Transverse colon (tissue), 4 donors: ENCODE measurements at regions not wholly inside any gene's neighbourhood (a gene's known extent, or its start where the extent isn't known, plus 50 kb on each side); places are given as distances from the start of the nearest gene placed in this dataset.

Experiments used
- DNase-seq: peaks from one replicate; pipeline ENCODE4 v3.0.0-alpha.2; 2019
- H3K27ac ChIP-seq, 4 donors: fragments of 200-600 bp; sonication (generic); 2 replicates each; pipeline ENCODE4 v1.5.1; 2016 to 2018; ENCODE audit warnings: inconsistent platforms in 4 of 4
- H3K27me3 ChIP-seq: fragments of 200-600 bp; sonication (generic); 2 replicates; pipeline ENCODE4 v1.5.1; 2017; ENCODE audit warnings: inconsistent platforms
- H3K36me3 ChIP-seq, 4 donors: fragments of 200-600 bp; sonication (generic); 2 replicates each; pipeline ENCODE4 v1.5.1; 2017 to 2019; ENCODE audit warnings: inconsistent platforms in 4 of 4
- H3K4me1 ChIP-seq, 4 donors: fragments of 200-600 bp; sonication (generic); 2 replicates each; pipeline ENCODE4 v1.5.1; 2017 to 2020; ENCODE audit warnings: inconsistent platforms in 4 of 4
- H3K4me3 ChIP-seq, 4 donors: fragments of 200-600 bp; sonication (generic); 1 replicate in 1 of 4; 2 replicates in 3 of 4; pipeline versions ENCODE4 v1.5.1 to v1.6.1; 2017 to 2019; ENCODE audit warnings: inconsistent platforms in 4 of 4
- H3K9me3 ChIP-seq, 2 donors: fragments of 200-600 bp; sonication (generic); 2 replicates each; pipeline ENCODE4 v1.5.1; 2017 to 2019; ENCODE audit warnings: inconsistent platforms in 2 of 2
- EP300 ChIP-seq: sonication (generic); formaldehyde crosslinking; IDR thresholded peaks from one replicate; pipeline ENCODE4 v1.6.1; 2017; ENCODE audit warnings: antibody characterized with exemption, low read depth
- POLR2A ChIP-seq: fragments of 450-650 bp; IDR thresholded peaks from one replicate; pipeline ENCODE4 v1.6.1; 2016; ENCODE audit warnings: antibody characterized with exemption, mild to moderate bottlenecking, moderate library complexity
- POLR2AphosphoS5 ChIP-seq, 3 donors: sonication (generic); formaldehyde crosslinking; IDR thresholded peaks; one replicate each; pipeline ENCODE4 v1.6.1; 2016; ENCODE audit warnings: antibody characterized with exemption in 3 of 3
- WGBS, 2 donors: methylation state at CpG; one replicate each; pipeline ENCODE4 v1.1.5; 2018; ENCODE audit warnings: low coverage in 1 of 2; 5-methylcytosine and 5-hydroxymethylcytosine counted together
- in situ Hi-C, 4 donors: fragments of 200-750 bp; cut with MboI; loops; one replicate each; pipeline versions ENCODE4 v1.15.0 to v1.15.1; 2017; ENCODE audit warnings: low sequenced_read_pairs in 3 of 4, low pct_ligation_motif_present in 1 of 4, low pct_unique_long_range_greater_than_20kb in 1 of 4
- intact Hi-C: fragments of 100-400 bp; cut with DNase I; formaldehyde crosslinking; loops from one replicate; pipeline ENCODE4 v1.15.1; 2023; ENCODE audit warnings: low total_unique reads
- TF ChIP-seq, protein P1 (sequence below), 5 experiments: fragments of 200-600 bp in 3 of 5; fragments of 450-650 bp in 2 of 5; sonication (generic) in 3 of 5; IDR thresholded peaks; 1 replicate in 2 of 5; 2 replicates in 3 of 5; pipeline ENCODE4 v1.5.1; 2016 to 2017; ENCODE audit warnings: antibody characterized with exemption in 5 of 5, inconsistent platforms in 3 of 5, mild to moderate bottlenecking in 2 of 5, moderate library complexity in 1 of 5

- no peak for TF ChIP-seq POLR2AphosphoS5 (IDR thresholded peaks at IDR 0.05)
- TF ChIP-seq, protein P1, sequence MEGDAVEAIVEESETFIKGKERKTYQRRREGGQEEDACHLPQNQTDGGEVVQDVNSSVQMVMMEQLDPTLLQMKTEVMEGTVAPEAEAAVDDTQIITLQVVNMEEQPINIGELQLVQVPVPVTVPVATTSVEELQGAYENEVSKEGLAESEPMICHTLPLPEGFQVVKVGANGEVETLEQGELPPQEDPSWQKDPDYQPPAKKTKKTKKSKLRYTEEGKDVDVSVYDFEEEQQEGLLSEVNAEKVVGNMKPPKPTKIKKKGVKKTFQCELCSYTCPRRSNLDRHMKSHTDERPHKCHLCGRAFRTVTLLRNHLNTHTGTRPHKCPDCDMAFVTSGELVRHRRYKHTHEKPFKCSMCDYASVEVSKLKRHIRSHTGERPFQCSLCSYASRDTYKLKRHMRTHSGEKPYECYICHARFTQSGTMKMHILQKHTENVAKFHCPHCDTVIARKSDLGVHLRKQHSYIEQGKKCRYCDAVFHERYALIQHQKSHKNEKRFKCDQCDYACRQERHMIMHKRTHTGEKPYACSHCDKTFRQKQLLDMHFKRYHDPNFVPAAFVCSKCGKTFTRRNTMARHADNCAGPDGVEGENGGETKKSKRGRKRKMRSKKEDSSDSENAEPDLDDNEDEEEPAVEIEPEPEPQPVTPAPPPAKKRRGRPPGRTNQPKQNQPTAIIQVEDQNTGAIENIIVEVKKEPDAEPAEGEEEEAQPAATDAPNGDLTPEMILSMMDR (IDR thresholded peaks at IDR 0.05) = no peak
- TF ChIP-seq EP300 = no peak
- Histone ChIP-seq H3K4me3 (no peak overlapping the region), H3K27ac (no peak overlapping the region), H3K4me1 (no peaks in the 10 kb centered on the region), H3K27me3 (no peaks in the 10 kb centered on the region), H3K36me3 (no peaks in the 10 kb centered on the region), H3K9me3 (no peaks in the 10 kb centered on the region)
- in situ Hi-C loops = no loop called here
- DNase-seq = no peak
- intact Hi-C loops = no loop called here
- 81 to 82% methylated on average over 3 of the region's 3 CpGs for WGBS, 2 donors
Measured at GRCh38 chr6:91716361-91716760, 1129.5 kb upstream of the MAP3K7 start.

DNA sequence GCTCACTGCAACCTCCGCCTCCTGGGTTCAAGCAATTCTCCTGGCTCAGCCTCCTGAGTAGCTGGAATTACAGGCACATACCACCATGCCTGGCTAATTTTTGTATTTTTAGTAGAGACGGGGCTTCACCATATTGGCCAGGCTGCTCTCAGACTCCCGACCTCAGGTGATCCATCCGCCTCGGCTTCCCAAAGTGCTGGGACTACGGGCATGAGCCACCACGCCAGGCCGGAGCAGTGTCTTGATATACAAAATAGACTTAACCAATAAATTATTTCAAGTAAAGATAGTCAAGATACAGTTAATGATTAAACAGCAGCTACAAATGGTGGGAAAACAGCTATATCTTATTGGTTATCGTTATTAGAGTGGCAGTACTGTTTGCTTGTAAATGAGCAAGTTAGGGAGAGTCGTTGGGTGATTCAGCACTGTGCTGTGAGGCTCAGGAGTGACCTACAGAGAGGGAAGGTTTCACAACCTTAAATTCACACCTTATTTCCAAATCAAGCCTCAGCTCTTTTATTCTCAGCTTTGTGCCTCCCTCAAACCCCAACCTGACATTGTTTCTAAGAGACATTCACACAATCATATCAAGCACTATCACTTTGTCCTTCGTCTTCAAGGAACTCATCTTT is 1128.4 kb upstream of the MAP3K7 start:
- 87% methylated on average over 9 to 11 of the region's 11 CpGs for WGBS, 2 donors
- in situ Hi-C loops = no loop called here

GRCh38 chr6:91713911-91714310 is 1127.0 kb upstream of the MAP3K7 start:
- in situ Hi-C loops = no loop called here
- no peak for DNase-seq
- intact Hi-C loops = no loop called here
- Histone ChIP-seq H3K27me3 (no peaks in the 10 kb centered on the region), H3K36me3 (no peaks in the 10 kb centered on the region), H3K9me3 (no peaks in the 10 kb centered on the region), H3K4me1 (no peaks in the 10 kb centered on the region), H3K27ac (no peak overlapping the region), H3K4me3 (no peak overlapping the region)
- TF ChIP-seq, protein P1 (IDR thresholded peaks at IDR 0.05) = no peak
- TF ChIP-seq EP300 (no peak), POLR2A (no peak), POLR2AphosphoS5 (IDR thresholded peaks at IDR 0.05) (no peak)

More for the DNA sequence above, 1128.4 kb upstream of the MAP3K7 start:
- TF ChIP-seq EP300 (no peak), POLR2A (no peak)
- TF ChIP-seq, protein P1 (IDR thresholded peaks at IDR 0.05) = no peak
- no peak overlapping the region for H3K27ac ChIP-seq
- H3K9me3 ChIP-seq = no peaks in the 10 kb centered on the region
- no peak overlapping the region for H3K4me3 ChIP-seq
- no peaks in the 10 kb centered on the region for H3K4me1 ChIP-seq
- DNase-seq = no peak
- intact Hi-C loops = no loop called here
- no peaks in the 10 kb centered on the region for H3K27me3 ChIP-seq
- H3K36me3 ChIP-seq = no peaks in the 10 kb centered on the region

- Histone ChIP-seq H3K27me3 (no peaks in the 10 kb centered on the region), H3K36me3 (no peaks in the 10 kb centered on the region), H3K9me3 (no peaks in the 10 kb centered on the region), H3K27ac (no peak overlapping the region), H3K4me1 (no peaks in the 10 kb centered on the region), H3K4me3 (no peak overlapping the region)
- WGBS, 2 donors = 59 to 90% methylated on average over 2 of the region's 2 CpGs
- DNase-seq = no peak
- TF ChIP-seq POLR2A (no peak), EP300 (no peak), POLR2AphosphoS5 (IDR thresholded peaks at IDR 0.05) (no peak)
- TF ChIP-seq, protein P1 (IDR thresholded peaks at IDR 0.05) = no peak
- in situ Hi-C loops = no loop called here
- intact Hi-C loops = no loop called here
Measured at GRCh38 chr6:91711518-91711917, 1124.6 kb upstream of the MAP3K7 start.
